H9 (cell line): ENCODE measurements at regions not wholly inside any gene's neighbourhood (a gene's known extent, or its start where the extent isn't known, plus 50 kb on each side); places are given as distances from the start of the nearest gene placed in this dataset.

ENCODE experiments used
- DNase-seq: peaks from one replicate; pipeline ENCODE4 v3.0.0-alpha.2; 2017
- H2AFZ ChIP-seq: one replicate; pipeline ENCODE4 v1.6.1; 2013; ENCODE audit warnings: mild to moderate bottlenecking, low read length, control low read depth, moderate library complexity
- H2AK5ac ChIP-seq: 2 replicates; pipeline ENCODE4 v1.6.1; 2013; ENCODE audit warnings: low read length, control low read depth, mixed read lengths; ENCODE audit not compliant: insufficient read length
- H2BK120ac ChIP-seq: one replicate; pipeline ENCODE4 v1.6.1; 2013; ENCODE audit warnings: low read depth, mild to moderate bottlenecking, low read length, control low read depth, inconsistent platforms; ENCODE audit not compliant: poor library complexity, severe bottlenecking
- H2BK12ac ChIP-seq: 2 replicates; pipeline ENCODE4 v1.6.1; 2013; ENCODE audit warnings: low read length, control low read depth, mixed read lengths, low read depth; ENCODE audit not compliant: insufficient read length
- H2BK15ac ChIP-seq: 2 replicates; pipeline ENCODE4 v1.6.1; 2013; ENCODE audit warnings: low read depth, low read length, control low read depth
- H2BK20ac ChIP-seq: one replicate; pipeline ENCODE4 v1.6.1; 2013; ENCODE audit warnings: low read depth, mild to moderate bottlenecking, low read length, control low read depth, inconsistent platforms; ENCODE audit not compliant: poor library complexity, severe bottlenecking
- H2BK5ac ChIP-seq: 2 replicates; pipeline ENCODE4 v1.6.1; 2013; ENCODE audit warnings: low read length, control low read depth, mixed read lengths; ENCODE audit not compliant: insufficient read length
- H3K14ac ChIP-seq: 2 replicates; pipeline ENCODE4 v1.6.1; 2013; ENCODE audit warnings: low read length, control low read depth; ENCODE audit not compliant: insufficient read depth
- H3K18ac ChIP-seq: 2 replicates; pipeline ENCODE4 v1.6.1; 2013; ENCODE audit warnings: low read depth, mild to moderate bottlenecking, mixed read lengths, low read length, control low read depth; ENCODE audit not compliant: insufficient read length
- H3K23ac ChIP-seq: 2 replicates; pipeline ENCODE4 v1.6.1; 2013; ENCODE audit warnings: low read length, control low read depth, mixed read lengths, low read depth; ENCODE audit not compliant: insufficient read length
- H3K23me2 ChIP-seq: 2 replicates; pipeline ENCODE4 v1.6.1; 2013; ENCODE audit warnings: low read depth, mild to moderate bottlenecking, mixed read lengths, low read length, control low read depth; ENCODE audit not compliant: insufficient read length, poor library complexity, severe bottlenecking
- H3K27ac ChIP-seq: 2 replicates; pipeline ENCODE4 v1.5.1; 2013; ENCODE audit warnings: low read length, control low read depth, mixed read lengths, low read depth; ENCODE audit not compliant: insufficient read length
- H3K27me3 ChIP-seq: 2 replicates; pipeline ENCODE4 v1.6.1; 2013; ENCODE audit warnings: low read length, control low read depth, inconsistent platforms; ENCODE audit not compliant: insufficient read depth
- H3K4ac ChIP-seq: 2 replicates; pipeline ENCODE4 v1.6.1; 2013; ENCODE audit warnings: low read depth, mild to moderate bottlenecking, control low read depth, inconsistent platforms, low read length, moderate library complexity
- H3K4me1 ChIP-seq: 2 replicates; pipeline ENCODE4 v1.6.1; 2013; ENCODE audit warnings: low read length, control low read depth, inconsistent platforms; ENCODE audit not compliant: insufficient read depth
- H3K4me2 ChIP-seq: 2 replicates; pipeline ENCODE4 v1.6.1; 2013; ENCODE audit warnings: low read length, control low read depth, mixed read lengths; ENCODE audit not compliant: insufficient read length, insufficient read depth
- H3K56ac ChIP-seq: 2 replicates; pipeline ENCODE4 v1.6.1; 2013; ENCODE audit warnings: low read depth, mild to moderate bottlenecking, mixed read lengths, low read length, control low read depth; ENCODE audit not compliant: insufficient read length
- H3K79me1 ChIP-seq: 2 replicates; pipeline ENCODE4 v1.6.1; 2013; ENCODE audit warnings: low read depth, mild to moderate bottlenecking, moderate library complexity, low read length, control low read depth, inconsistent platforms; ENCODE audit not compliant: insufficient read depth, poor library complexity, severe bottlenecking
- H3K79me2 ChIP-seq: 2 replicates; pipeline ENCODE4 v1.6.1; 2013; ENCODE audit warnings: low read length, control low read depth, inconsistent platforms; ENCODE audit not compliant: insufficient read depth
- H3K9ac ChIP-seq: 2 replicates; pipeline ENCODE4 v1.6.1; 2013; ENCODE audit warnings: low read length, control low read depth, mixed read lengths; ENCODE audit not compliant: insufficient read length; ENCODE audit errors: extremely low read depth
- H3K9me3 ChIP-seq: one replicate; pipeline ENCODE4 v1.6.1; 2013; ENCODE audit warnings: low read depth, low read length, inconsistent platforms; ENCODE audit not compliant: control insufficient read depth
- H3T11ph ChIP-seq: one replicate; pipeline ENCODE4 v1.6.1; 2013; ENCODE audit warnings: mild to moderate bottlenecking, low read length, control low read depth, inconsistent platforms
- H4K20me1 ChIP-seq: one replicate; pipeline ENCODE4 v1.6.1; 2013; ENCODE audit not compliant: control insufficient read depth, insufficient read length, insufficient read depth
- H4K5ac ChIP-seq: 2 replicates; pipeline ENCODE4 v1.6.1; 2013; ENCODE audit warnings: low read depth, mild to moderate bottlenecking, mixed read lengths, low read length, control low read depth; ENCODE audit not compliant: insufficient read length
- H4K8ac ChIP-seq: replicated peaks from 2 replicates; pipeline ENCODE4 v1.6.1; 2013; ENCODE audit warnings: low read length, control low read depth, mixed read lengths, low read depth; ENCODE audit not compliant: insufficient read length
- H4K91ac ChIP-seq: 2 replicates; pipeline ENCODE4 v1.6.1; 2013; ENCODE audit warnings: low read depth, mild to moderate bottlenecking, moderate library complexity, mixed read lengths, low read length, control low read depth; ENCODE audit not compliant: insufficient read length
- H3K27ac Mint-ChIP-seq, 3 experiments: 2 replicates in 2 of 3; 3 replicates in 1 of 3; pipeline ENCODE4 v1.8.0; 2020 to 2021; ENCODE audit warnings: mixed read lengths in 3 of 3, mild to moderate bottlenecking in 1 of 3, moderate library complexity in 1 of 3
- H3K27me3 Mint-ChIP-seq: 2 replicates; pipeline ENCODE4 v1.8.0; 2021; ENCODE audit warnings: low read depth, mild to moderate bottlenecking, moderate library complexity, mixed read lengths
- H3K36me3 Mint-ChIP-seq, 3 experiments: 2 replicates in 2 of 3; 3 replicates in 1 of 3; pipeline ENCODE4 v1.8.0; 2020 to 2021; ENCODE audit warnings: low read depth in 3 of 3, mixed read lengths in 3 of 3; ENCODE audit not compliant: insufficient read depth in 1 of 3
- H3K4me1 Mint-ChIP-seq, 2 experiments: 2 replicates each; pipeline ENCODE4 v1.8.0; 2020; ENCODE audit warnings: mixed read lengths in 2 of 2
- H3K4me3 Mint-ChIP-seq, 2 experiments: 2 replicates in 1 of 2; 3 replicates in 1 of 2; pipeline ENCODE4 v1.8.0; 2020 to 2021; ENCODE audit warnings: mild to moderate bottlenecking in 2 of 2, mixed read lengths in 2 of 2, moderate library complexity in 1 of 2
- H3K9me3 Mint-ChIP-seq, 2 experiments: 2 replicates in 1 of 2; 3 replicates in 1 of 2; pipeline ENCODE4 v1.8.0; 2020; ENCODE audit warnings: mild to moderate bottlenecking in 2 of 2, mixed read lengths in 2 of 2, moderate library complexity in 1 of 2
- CTCF ChIP-seq: fragments of 200-600 bp; sonication (generic); conservative IDR thresholded peaks from 3 replicates; pipeline ENCODE4 v1.8.0; 2021; ENCODE audit warnings: antibody characterized with exemption, mild to moderate bottlenecking

DNA sequence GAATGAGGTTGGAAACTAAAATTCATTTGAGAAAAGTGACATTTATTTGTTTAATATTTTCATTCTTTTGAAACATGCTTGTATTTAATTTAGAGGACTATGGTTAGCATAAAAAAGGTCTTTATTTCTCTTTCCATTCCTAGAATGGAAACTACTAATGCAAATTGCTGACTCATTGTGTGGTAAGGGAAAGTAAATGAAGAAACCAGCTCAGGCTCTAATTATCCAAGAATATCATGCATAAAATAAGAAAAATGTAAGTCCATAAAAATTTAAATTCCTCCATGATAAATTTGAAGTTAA is 777.0 kb upstream of the SLITRK1 start:
- Histone ChIP-seq H3K9me3 (no peaks in the 10 kb centered on the region), H3K18ac (no peak overlapping the region), H2BK12ac (no peak overlapping the region), H3K23ac (no peak overlapping the region), H2BK120ac (no peak overlapping the region), H4K91ac (no peak overlapping the region), H3K79me1 (no peaks in the 10 kb centered on the region), H2BK5ac (no peak overlapping the region), H3K14ac (no peak overlapping the region), H3K23me2 (no peaks in the 10 kb centered on the region), H3K4me2 (no peak overlapping the region), H2AFZ (no peak overlapping the region), H3K27me3 (no peaks in the 10 kb centered on the region), H2AK5ac (no peak overlapping the region), H3T11ph (no peak overlapping the region), H4K8ac (no peak overlapping the region), H3K9ac (no peak overlapping the region), H2BK15ac (no peak overlapping the region), H3K56ac (no peak overlapping the region), H3K79me2 (no peaks in the 10 kb centered on the region), H3K4me1 (peaks cover 9% of the 10 kb centered on the region; the same call in 1 of the 2 replicates), H3K27ac (no peak overlapping the region), H4K20me1 (no peaks in the 10 kb centered on the region), H4K5ac (no peak overlapping the region), H2BK20ac (no peak overlapping the region), H3K4ac (no peak overlapping the region)
- Mint-ChIP-seq H3K27ac (no peak overlapping the region), H3K9me3 (peaks cover 5 to 13% of the 10 kb centered on the region in 2 experiments; a peak in 4 of 5 replicates), H3K27me3 (no peaks in the 10 kb centered on the region), H3K4me3 (no peak overlapping the region), H3K36me3 (peaks cover 0 to 9% (median 5%) of the 10 kb centered on the region in 3 experiments; a peak in 5 of 7 replicates), H3K4me1 (peaks cover 36 to 49% of the 10 kb centered on the region in 2 experiments)
- no peak for DNase-seq
- TF ChIP-seq CTCF = no peak
